ENCODE measurements at regions not wholly inside any gene's neighbourhood (a gene's known extent, or its start where the extent isn't known, plus 50 kb on each side); places are given as distances from the start of the nearest gene placed in this dataset.
"Not testable (repeated sequence)": the region's sequence is repeated elsewhere in the genome, so short reads cannot be mapped to it uniquely, and the experiment has no call there.

GRCh38 chr1:187987236-187987776 is 1158.6 kb downstream of the PLA2G4A start:
- no peak for DNase-seq

GRCh38 chr1:187991944-187992343 is 1163.2 kb downstream of the PLA2G4A start:
- no peak for DNase-seq

GRCh38 chr1:187996780-187997179 is 1168.0 kb downstream of the PLA2G4A start:
- DNase-seq = no peak

- DNase-seq = no peak
These were observed 1171.2 kb downstream of the PLA2G4A start for GRCh38 chr1:187999973-188000372.

GRCh38 chr1:188003687-188004086 is 1174.9 kb downstream of the PLA2G4A start:
- DNase-seq = not testable (repeated sequence)

GRCh38 chr1:188004849-188005248 is 1176.1 kb downstream of the PLA2G4A start:
- DNase-seq = no peak

GRCh38 chr1:188006354-188006753 is 1177.6 kb downstream of the PLA2G4A start:
- DNase-seq = no peak

- DNase-seq = not testable (repeated sequence)
These were observed 1184.6 kb downstream of the PLA2G4A start for GRCh38 chr1:188013222-188013849.

GRCh38 chr1:188017921-188018320 is 1189.2 kb downstream of the PLA2G4A start:
- DNase-seq = no peak

GRCh38 chr1:188022661-188023060 is 1193.9 kb downstream of the PLA2G4A start:
- no peak for DNase-seq

GRCh38 chr1:188023206-188023605 is 1194.5 kb downstream of the PLA2G4A start:
- DNase-seq = no peak

GRCh38 chr1:188027613-188028012 is 1198.9 kb downstream of the PLA2G4A start:
- DNase-seq = no peak

- not testable (repeated sequence) for DNase-seq
These were observed 1208.8 kb downstream of the PLA2G4A start for GRCh38 chr1:188037572-188037971.

GRCh38 chr1:188043536-188044245 is 1214.9 kb downstream of the PLA2G4A start:
- DNase-seq = no peak

GRCh38 chr1:188050250-188050649 is 1221.5 kb downstream of the PLA2G4A start:
- DNase-seq = no peak

GRCh38 chr1:188056011-188056410 is 1227.3 kb downstream of the PLA2G4A start:
- DNase-seq = no peak

GRCh38 chr1:188058801-188059200 is 1230.1 kb downstream of the PLA2G4A start:
- DNase-seq = no peak

- DNase-seq = no peak
These were observed 1233.1 kb downstream of the PLA2G4A start for GRCh38 chr1:188061881-188062280.

- DNase-seq = no peak
These were observed 1233.7 kb downstream of the PLA2G4A start for GRCh38 chr1:188062456-188062855.

GRCh38 chr1:188065917-188066316 is 1237.2 kb downstream of the PLA2G4A start:
- no peak for DNase-seq

- no peak for DNase-seq
These were observed 1242.1 kb downstream of the PLA2G4A start for GRCh38 chr1:188070848-188071247.

GRCh38 chr1:188089015-188089414 is 1260.3 kb downstream of the PLA2G4A start:
- no peak for DNase-seq

GRCh38 chr1:188089461-188089860 is 1260.7 kb downstream of the PLA2G4A start:
- DNase-seq = no peak

GRCh38 chr1:188096521-188096920 is 1267.8 kb downstream of the PLA2G4A start:
- DNase-seq = no peak
